ENCODE measurements at regions not wholly inside any gene's neighbourhood (a gene's known extent, or its start where the extent isn't known, plus 50 kb on each side); places are given as distances from the start of the nearest gene placed in this dataset.
"Not testable (repeated sequence)": the region's sequence is repeated elsewhere in the genome, so short reads cannot be mapped to it uniquely, and the experiment has no call there.

GRCh38 chr7:13009517-13009916 lies 322.1 kb downstream of the ARL4A start:
- no peak for DNase-seq

GRCh38 chr7:13014011-13014410 lies 326.6 kb downstream of the ARL4A start:
- DNase-seq, result no peak

- DNase-seq, result no peak
These were observed 328.7 kb downstream of the ARL4A start for GRCh38 chr7:13016036-13016581.

- no peak for DNase-seq
These were observed 329.3 kb downstream of the ARL4A start for GRCh38 chr7:13016592-13017332.

- no peak for DNase-seq
These were observed 330.0 kb downstream of the ARL4A start for GRCh38 chr7:13017333-13017857.

GRCh38 chr7:13017881-13018280 lies 330.4 kb downstream of the ARL4A start:
- DNase-seq, result no peak

GRCh38 chr7:13021566-13022300 lies 334.3 kb downstream of the ARL4A start:
- no peak for DNase-seq

GRCh38 chr7:13024121-13024674 lies 336.8 kb downstream of the ARL4A start:
- no peak for DNase-seq

- DNase-seq, result not testable (repeated sequence)
These were observed 337.6 kb downstream of the ARL4A start for GRCh38 chr7:13025043-13025442.

- DNase-seq, result no peak
These were observed 339.9 kb downstream of the ARL4A start for GRCh38 chr7:13027321-13027720.

- no peak for DNase-seq
These were observed 340.8 kb downstream of the ARL4A start for GRCh38 chr7:13028036-13028824.

- no peak for DNase-seq
These were observed 341.3 kb downstream of the ARL4A start for GRCh38 chr7:13028825-13029099.

GRCh38 chr7:13031468-13031867 lies 344.0 kb downstream of the ARL4A start:
- DNase-seq, result no peak

- DNase-seq, result no peak
These were observed 344.7 kb downstream of the ARL4A start for GRCh38 chr7:13032084-13032483.

GRCh38 chr7:13032576-13032975 lies 345.1 kb downstream of the ARL4A start:
- no peak for DNase-seq

GRCh38 chr7:13034693-13035092 lies 347.3 kb downstream of the ARL4A start:
- DNase-seq, result no peak

- no peak for DNase-seq
These were observed 347.8 kb downstream of the ARL4A start for GRCh38 chr7:13035233-13035632.

GRCh38 chr7:13036256-13036780 lies 348.9 kb downstream of the ARL4A start:
- no peak for DNase-seq

GRCh38 chr7:13037216-13037615 lies 349.8 kb downstream of the ARL4A start:
- DNase-seq, result no peak

- no peak for DNase-seq
These were observed 354.0 kb downstream of the ARL4A start for GRCh38 chr7:13041368-13041988.

GRCh38 chr7:13042605-13043236 lies 355.3 kb downstream of the ARL4A start:
- DNase-seq, result no peak

GRCh38 chr7:13044309-13044708 lies 356.9 kb downstream of the ARL4A start:
- no peak for DNase-seq
